ENCODE measurements at regions not wholly inside any gene's neighbourhood (a gene's known extent, or its start where the extent isn't known, plus 50 kb on each side); places are given as distances from the start of the nearest gene placed in this dataset.

DNA sequence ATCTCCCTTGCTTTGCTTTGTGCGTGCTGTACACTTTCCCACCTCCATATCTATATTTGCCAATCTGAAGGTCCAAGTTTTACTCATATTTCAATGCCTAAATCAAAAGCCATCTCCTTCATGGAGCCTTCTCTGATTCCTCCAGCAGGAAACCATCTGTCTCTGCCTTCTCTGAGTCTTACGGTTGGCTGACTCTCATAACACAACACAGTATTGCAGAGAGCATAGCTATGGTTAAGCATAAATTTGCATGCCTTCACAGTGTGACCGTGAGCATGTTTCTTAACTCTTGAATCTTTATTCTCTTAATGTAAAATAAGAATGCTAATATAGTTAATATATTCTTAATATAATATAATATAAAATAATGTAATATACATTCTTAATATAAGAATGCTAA, 136.8 kb upstream of the PPP2R2B start:
- Histone ChIP-seq H3K27me3 (ENCODE audit: low read depth, low read length) (no peaks in the 10 kb centered on the region), H3K79me2 (ENCODE audit: low read length) (no peaks in the 10 kb centered on the region), H3K27ac (ENCODE audit: low read length) (no peak overlapping the region), H3K4me1 (ENCODE audit: low read length) (no peaks in the 10 kb centered on the region), H4K20me1 (ENCODE audit: insufficient read depth, low read length) (no peaks in the 10 kb centered on the region), H3K4me3 (ENCODE audit: low read length) (no peak overlapping the region), H3K9ac (ENCODE audit: low read length) (no peak overlapping the region), H3K4me2 (ENCODE audit: low read length) (no peak overlapping the region), H2AFZ (ENCODE audit: low read depth, low read length) (no peak overlapping the region), H3K9me3 (ENCODE audit: insufficient read depth, low read length) (no peaks in the 10 kb centered on the region), H3K36me3 (replicated peaks; ENCODE audit: low read depth, low read length) (no peaks in the 10 kb centered on the region)
- TF ChIP-seq, protein P1, sequence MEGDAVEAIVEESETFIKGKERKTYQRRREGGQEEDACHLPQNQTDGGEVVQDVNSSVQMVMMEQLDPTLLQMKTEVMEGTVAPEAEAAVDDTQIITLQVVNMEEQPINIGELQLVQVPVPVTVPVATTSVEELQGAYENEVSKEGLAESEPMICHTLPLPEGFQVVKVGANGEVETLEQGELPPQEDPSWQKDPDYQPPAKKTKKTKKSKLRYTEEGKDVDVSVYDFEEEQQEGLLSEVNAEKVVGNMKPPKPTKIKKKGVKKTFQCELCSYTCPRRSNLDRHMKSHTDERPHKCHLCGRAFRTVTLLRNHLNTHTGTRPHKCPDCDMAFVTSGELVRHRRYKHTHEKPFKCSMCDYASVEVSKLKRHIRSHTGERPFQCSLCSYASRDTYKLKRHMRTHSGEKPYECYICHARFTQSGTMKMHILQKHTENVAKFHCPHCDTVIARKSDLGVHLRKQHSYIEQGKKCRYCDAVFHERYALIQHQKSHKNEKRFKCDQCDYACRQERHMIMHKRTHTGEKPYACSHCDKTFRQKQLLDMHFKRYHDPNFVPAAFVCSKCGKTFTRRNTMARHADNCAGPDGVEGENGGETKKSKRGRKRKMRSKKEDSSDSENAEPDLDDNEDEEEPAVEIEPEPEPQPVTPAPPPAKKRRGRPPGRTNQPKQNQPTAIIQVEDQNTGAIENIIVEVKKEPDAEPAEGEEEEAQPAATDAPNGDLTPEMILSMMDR (IDR thresholded peaks at IDR 0.05; ENCODE audit: low read depth, low read length) = no peak
- no peak for TF ChIP-seq EZH2phosphoT487 (IDR thresholded peaks at IDR 0.05; ENCODE audit: low read depth)

DNA sequence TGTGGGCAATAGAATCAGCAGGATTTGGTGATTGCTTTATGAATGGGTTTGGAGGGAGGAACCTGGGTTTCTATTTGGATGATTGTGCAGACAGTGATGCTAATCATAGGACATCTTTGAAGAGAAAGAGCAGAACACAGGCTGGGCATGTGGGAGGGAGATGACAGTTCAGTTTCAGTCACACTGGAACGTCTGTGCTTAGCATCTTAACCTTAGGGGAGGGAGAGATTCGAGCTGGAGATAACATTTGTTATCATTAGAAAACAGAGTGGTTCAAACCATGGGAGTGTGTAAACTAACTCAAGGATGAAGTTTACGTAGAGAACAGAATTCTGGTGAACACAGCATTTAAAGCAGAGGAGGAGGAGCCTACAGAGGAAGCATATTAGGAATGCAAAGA, 138.6 kb upstream of the PPP2R2B start:
- H3K36me3 ChIP-seq (replicated peaks; ENCODE audit: low read depth, low read length) = no peaks in the 10 kb centered on the region
- no peak overlapping the region for H3K9ac ChIP-seq (ENCODE audit: low read length)
- H4K20me1 ChIP-seq (ENCODE audit: insufficient read depth, low read length) = no peaks in the 10 kb centered on the region
- H3K4me1 ChIP-seq (ENCODE audit: low read length) = no peaks in the 10 kb centered on the region
- no peaks in the 10 kb centered on the region for H3K27me3 ChIP-seq (ENCODE audit: low read depth, low read length)
- H3K4me3 ChIP-seq (ENCODE audit: low read length) = no peak overlapping the region
- no peaks in the 10 kb centered on the region for H3K9me3 ChIP-seq (ENCODE audit: insufficient read depth, low read length)
- H2AFZ ChIP-seq (ENCODE audit: low read depth, low read length) = no peak overlapping the region
- no peaks in the 10 kb centered on the region for H3K79me2 ChIP-seq (ENCODE audit: low read length)
- no peak overlapping the region for H3K27ac ChIP-seq (ENCODE audit: low read length)
- H3K4me2 ChIP-seq (ENCODE audit: low read length) = no peak overlapping the region
- TF ChIP-seq, protein P1 (IDR thresholded peaks at IDR 0.05; ENCODE audit: low read depth, low read length) = no peak
- TF ChIP-seq EZH2phosphoT487 (IDR thresholded peaks at IDR 0.05; ENCODE audit: low read depth) = no peak

DNA sequence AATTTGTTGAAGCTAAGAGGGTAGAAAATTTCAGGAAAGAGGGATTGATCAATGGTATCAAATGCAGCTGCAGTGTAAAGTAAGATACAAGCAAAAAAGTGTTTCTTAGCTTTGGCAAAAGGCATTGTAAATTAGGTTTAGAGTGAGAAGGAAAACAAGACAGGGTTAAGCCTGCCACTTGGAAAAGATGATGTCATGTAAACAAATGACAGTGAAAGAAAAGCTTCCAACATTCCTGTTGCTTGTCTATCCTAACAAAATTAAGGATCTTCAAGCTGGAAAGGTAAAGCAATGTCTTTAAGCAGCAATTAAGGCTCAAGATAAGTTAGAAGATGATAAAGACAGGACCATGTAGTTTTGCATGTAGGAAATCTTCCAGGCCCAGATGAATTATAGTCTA, 139.1 kb upstream of the PPP2R2B start:
- Histone ChIP-seq H3K4me2 (ENCODE audit: low read length) (no peak overlapping the region), H3K4me3 (ENCODE audit: low read length) (no peak overlapping the region), H3K79me2 (ENCODE audit: low read length) (no peaks in the 10 kb centered on the region), H3K9ac (ENCODE audit: low read length) (no peak overlapping the region), H2AFZ (ENCODE audit: low read depth, low read length) (no peak overlapping the region), H3K4me1 (ENCODE audit: low read length) (no peaks in the 10 kb centered on the region), H3K27ac (ENCODE audit: low read length) (no peak overlapping the region), H3K9me3 (ENCODE audit: insufficient read depth, low read length) (no peaks in the 10 kb centered on the region), H4K20me1 (ENCODE audit: insufficient read depth, low read length) (no peaks in the 10 kb centered on the region), H3K27me3 (ENCODE audit: low read depth, low read length) (no peaks in the 10 kb centered on the region), H3K36me3 (replicated peaks; ENCODE audit: low read depth, low read length) (no peaks in the 10 kb centered on the region)
- TF ChIP-seq, protein P1 (IDR thresholded peaks at IDR 0.05; ENCODE audit: low read depth, low read length) = no peak

DNA sequence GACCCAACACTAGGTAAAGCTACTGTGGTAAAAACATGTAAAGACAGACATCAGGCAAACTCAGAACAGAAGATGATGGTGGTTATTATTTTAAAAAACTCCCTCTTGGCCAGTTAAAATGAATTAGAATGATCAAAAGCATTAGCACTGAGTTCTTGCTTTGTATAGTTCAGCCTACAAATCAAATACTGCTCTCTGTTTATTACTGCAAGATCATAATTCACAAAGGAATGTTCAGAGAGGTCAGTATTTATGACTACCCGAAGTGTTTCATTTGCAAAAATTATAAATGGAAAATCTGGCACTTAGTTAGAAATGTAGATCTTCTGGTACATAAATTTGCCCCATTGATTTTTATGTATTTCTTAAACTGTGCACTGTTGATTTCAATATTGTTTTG, 140.3 kb upstream of the PPP2R2B start:
- Histone ChIP-seq H3K27me3 (ENCODE audit: low read depth, low read length) (no peaks in the 10 kb centered on the region), H3K27ac (ENCODE audit: low read length) (no peak overlapping the region), H3K79me2 (ENCODE audit: low read length) (no peaks in the 10 kb centered on the region), H3K9ac (ENCODE audit: low read length) (no peak overlapping the region), H3K4me3 (ENCODE audit: low read length) (no peak overlapping the region), H3K36me3 (replicated peaks; ENCODE audit: low read depth, low read length) (no peaks in the 10 kb centered on the region), H3K4me1 (ENCODE audit: low read length) (no peaks in the 10 kb centered on the region), H2AFZ (ENCODE audit: low read depth, low read length) (no peak overlapping the region), H3K9me3 (ENCODE audit: insufficient read depth, low read length) (no peaks in the 10 kb centered on the region), H4K20me1 (ENCODE audit: insufficient read depth, low read length) (no peaks in the 10 kb centered on the region), H3K4me2 (ENCODE audit: low read length) (no peak overlapping the region)
- no peak for TF ChIP-seq EZH2phosphoT487 (IDR thresholded peaks at IDR 0.05; ENCODE audit: low read depth)
- TF ChIP-seq, protein P1 (IDR thresholded peaks at IDR 0.05; ENCODE audit: low read depth, low read length) = no peak
